Natural killer cell (primary cell): ENCODE measurements at regions not wholly inside any gene's neighbourhood (a gene's known extent, or its start where the extent isn't known, plus 50 kb on each side); places are given as distances from the start of the nearest gene placed in this dataset.

Source experiments
- ATAC-seq, 3 donors: fragments of 150-1000 bp in 2 of 3; fragments of 200-7000 bp in 1 of 3; cut with Tn5 transposase; 1 replicate in 1 of 3; 2 replicates in 2 of 3; pipeline ENCODE4 v1.10.0; 2021; ENCODE audit warnings: mild to moderate bottlenecking in 2 of 3, moderate library complexity in 2 of 3
- DNase-seq, 2 donors: peaks; one replicate each; pipeline versions ENCODE4 v3.0.0 to v3.0.0-alpha.2; 2013 to 2021; ENCODE audit warnings: mixed read lengths in 1 of 2
- H3K27ac ChIP-seq: one replicate; pipeline ENCODE4 v1.5.1; 2013; ENCODE audit warnings: mild to moderate bottlenecking, low read length
- H3K27me3 ChIP-seq: one replicate; pipeline ENCODE4 v1.6.1; 2013; ENCODE audit warnings: low read length; ENCODE audit not compliant: control insufficient read depth, insufficient read depth
- H3K36me3 ChIP-seq: one replicate; pipeline ENCODE4 v1.6.1; 2013; ENCODE audit warnings: low read length; ENCODE audit not compliant: control insufficient read depth, insufficient read depth
- H3K4me1 ChIP-seq: one replicate; pipeline ENCODE4 v1.6.1; 2013; ENCODE audit warnings: low read length; ENCODE audit not compliant: control insufficient read depth, insufficient read depth
- H3K4me3 ChIP-seq: one replicate; pipeline ENCODE4 v1.5.1; 2013; ENCODE audit warnings: low read length
- H3K9me3 ChIP-seq: one replicate; pipeline ENCODE4 v1.6.1; 2013; ENCODE audit warnings: low read length; ENCODE audit not compliant: control insufficient read depth, insufficient read depth
- H3K27ac Mint-ChIP-seq, 2 donors: one replicate each; pipeline ENCODE4 v1.8.0; 2022; ENCODE audit warnings: mild to moderate bottlenecking in 2 of 2, mixed read lengths in 2 of 2, moderate library complexity in 1 of 2
- H3K27me3 Mint-ChIP-seq, 2 donors: one replicate each; pipeline ENCODE4 v1.8.0; 2022; ENCODE audit warnings: low read depth in 2 of 2, mixed read lengths in 2 of 2
- H3K36me3 Mint-ChIP-seq: one replicate; pipeline ENCODE4 v1.8.0; 2022; ENCODE audit warnings: mixed read lengths
- H3K4me1 Mint-ChIP-seq, 2 donors: one replicate each; pipeline ENCODE4 v1.8.0; 2022; ENCODE audit warnings: mixed read lengths in 2 of 2
- H3K4me3 Mint-ChIP-seq: one replicate; pipeline ENCODE4 v1.8.0; 2022; ENCODE audit warnings: mild to moderate bottlenecking, moderate library complexity, mixed read lengths
- H3K9me3 Mint-ChIP-seq, 2 donors: one replicate each; pipeline ENCODE4 v1.8.0; 2022; ENCODE audit warnings: mixed read lengths in 2 of 2
- WGBS: methylation state at CpG from one replicate; pipeline ENCODE4 v1.1.7; 2013; ENCODE audit warnings: missing lambda C conversion rate; ENCODE audit not compliant: insufficient coverage; 5-methylcytosine and 5-hydroxymethylcytosine counted together
- intact Hi-C: fragments of 100-400 bp; cut with micrococcal nuclease; formaldehyde crosslinking; loops from one replicate; pipeline ENCODE4 v1.14.2; 2022
- TF ChIP-seq, protein P1 (sequence below): fragments of 200-600 bp; IDR thresholded peaks from one replicate; pipeline ENCODE4 v1.8.0; 2022; ENCODE audit warnings: antibody characterized with exemption

DNA sequence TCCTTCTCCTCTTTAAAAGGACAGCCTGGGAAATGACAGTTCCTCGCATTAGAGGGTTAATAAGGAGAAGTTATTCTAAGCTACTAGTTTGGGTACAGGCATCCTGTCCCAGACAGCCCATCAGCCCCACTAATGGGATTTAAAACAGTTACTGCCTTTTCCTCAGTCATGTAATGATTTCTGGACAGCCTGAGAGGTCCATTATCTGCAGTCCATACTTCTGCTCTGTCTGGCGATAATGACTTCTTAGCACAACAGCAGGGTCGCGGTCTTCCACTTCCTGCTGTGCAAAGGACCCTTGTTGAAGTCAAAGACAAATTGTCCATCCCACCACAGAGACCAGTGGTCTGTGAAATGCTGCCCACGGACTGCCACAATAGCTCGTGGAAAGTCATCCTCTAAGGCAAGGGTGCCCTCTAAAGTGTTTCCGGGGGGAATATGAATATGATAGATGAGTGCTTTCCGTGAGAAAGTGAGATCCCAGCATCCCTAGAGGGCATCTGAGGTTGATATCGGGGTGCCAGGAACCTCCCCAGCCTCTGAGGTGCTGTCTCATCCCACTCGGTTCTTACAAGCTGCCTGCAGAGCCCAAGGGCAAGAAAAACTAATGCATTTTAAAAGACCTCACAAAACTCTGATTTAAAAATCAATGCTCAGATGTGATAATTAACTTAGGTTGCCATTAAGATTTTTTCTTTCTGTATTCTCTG, 100.7 kb downstream of the SHOX2 start:
- ATAC-seq: no peak
- H3K9me3 Mint-ChIP-seq: peaks cover 5 to 12% of the 10 kb centered on the region in 2 donors

DNA sequence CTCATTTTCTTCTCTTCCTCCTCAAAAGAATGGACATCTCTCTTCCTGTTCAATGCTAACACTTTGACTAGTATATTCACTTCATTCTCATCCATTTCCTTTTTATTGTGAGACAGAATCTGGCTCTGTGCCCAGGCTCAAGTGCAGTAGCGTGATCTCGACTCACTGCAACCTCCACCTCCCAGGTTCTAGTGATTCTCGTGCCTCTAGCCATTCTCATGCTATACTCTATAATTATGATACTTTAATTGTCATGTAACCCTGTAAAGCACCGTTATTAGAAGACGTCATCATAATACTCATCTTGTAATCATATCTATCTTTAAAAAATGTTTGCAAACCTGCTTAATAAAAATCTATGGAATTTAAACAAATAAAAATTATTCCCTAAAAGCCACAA, 107.0 kb downstream of the SHOX2 start:
- Histone ChIP-seq H3K27ac (no peak overlapping the region), H3K36me3 (no peaks in the 10 kb centered on the region), H3K9me3 (no peaks in the 10 kb centered on the region), H3K4me3 (no peak overlapping the region), H3K4me1 (no peaks in the 10 kb centered on the region), H3K27me3 (no peaks in the 10 kb centered on the region)
- Mint-ChIP-seq H3K4me1 (no peaks in the 10 kb centered on the region), H3K27me3 (no peaks in the 10 kb centered on the region), H3K27ac (no peak overlapping the region), H3K36me3 (peaks cover 9% of the 10 kb centered on the region), H3K9me3 (peaks cover 19 to 27% of the 10 kb centered on the region in 2 donors), H3K4me3 (no peak overlapping the region)
- DNase-seq: no peak
- 85% methylated on average over 5 of the region's 5 CpGs for WGBS
- TF ChIP-seq, protein P1, sequence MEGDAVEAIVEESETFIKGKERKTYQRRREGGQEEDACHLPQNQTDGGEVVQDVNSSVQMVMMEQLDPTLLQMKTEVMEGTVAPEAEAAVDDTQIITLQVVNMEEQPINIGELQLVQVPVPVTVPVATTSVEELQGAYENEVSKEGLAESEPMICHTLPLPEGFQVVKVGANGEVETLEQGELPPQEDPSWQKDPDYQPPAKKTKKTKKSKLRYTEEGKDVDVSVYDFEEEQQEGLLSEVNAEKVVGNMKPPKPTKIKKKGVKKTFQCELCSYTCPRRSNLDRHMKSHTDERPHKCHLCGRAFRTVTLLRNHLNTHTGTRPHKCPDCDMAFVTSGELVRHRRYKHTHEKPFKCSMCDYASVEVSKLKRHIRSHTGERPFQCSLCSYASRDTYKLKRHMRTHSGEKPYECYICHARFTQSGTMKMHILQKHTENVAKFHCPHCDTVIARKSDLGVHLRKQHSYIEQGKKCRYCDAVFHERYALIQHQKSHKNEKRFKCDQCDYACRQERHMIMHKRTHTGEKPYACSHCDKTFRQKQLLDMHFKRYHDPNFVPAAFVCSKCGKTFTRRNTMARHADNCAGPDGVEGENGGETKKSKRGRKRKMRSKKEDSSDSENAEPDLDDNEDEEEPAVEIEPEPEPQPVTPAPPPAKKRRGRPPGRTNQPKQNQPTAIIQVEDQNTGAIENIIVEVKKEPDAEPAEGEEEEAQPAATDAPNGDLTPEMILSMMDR: no peak
- no peak for ATAC-seq
- intact Hi-C loops: no loop called here

More for the DNA sequence above, 100.7 kb downstream of the SHOX2 start:
- no peaks in the 10 kb centered on the region for H3K36me3 Mint-ChIP-seq
- H3K4me1 Mint-ChIP-seq: no peaks in the 10 kb centered on the region
- no peak overlapping the region for H3K4me3 ChIP-seq
- no peak overlapping the region for H3K27ac Mint-ChIP-seq
- no peak overlapping the region for H3K27ac ChIP-seq
- no peaks in the 10 kb centered on the region for H3K27me3 Mint-ChIP-seq
- no peak overlapping the region for H3K4me3 Mint-ChIP-seq
- no peaks in the 10 kb centered on the region for H3K27me3 ChIP-seq
- TF ChIP-seq, protein P1: no peak
- no peaks in the 10 kb centered on the region for H3K36me3 ChIP-seq
- DNase-seq: no peak
- intact Hi-C loops: no loop called here
- no peaks in the 10 kb centered on the region for H3K9me3 ChIP-seq
- 69% methylated on average over 9 of the region's 10 CpGs for WGBS
- H3K4me1 ChIP-seq: no peaks in the 10 kb centered on the region

DNA sequence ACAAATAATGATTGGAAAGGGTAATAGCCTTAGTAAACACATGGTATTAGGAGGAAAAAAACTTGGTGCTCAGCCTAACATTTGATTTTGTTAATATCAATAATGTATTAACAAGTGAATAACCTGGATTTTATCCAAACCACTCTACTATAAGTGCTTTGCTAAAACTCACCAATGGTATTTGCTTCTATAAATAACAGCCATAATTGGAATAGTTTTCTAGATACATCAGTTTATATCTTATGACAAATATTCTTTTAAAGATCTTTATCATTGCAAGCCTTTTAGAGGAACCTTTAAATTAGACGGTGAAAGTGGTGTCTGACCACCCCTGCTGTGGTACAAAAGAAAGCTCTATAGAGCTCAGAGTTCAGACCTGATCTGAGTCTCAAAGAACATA, 123.9 kb downstream of the SHOX2 start:
- intact Hi-C loops: no loop called here
- Histone ChIP-seq H3K9me3 (no peaks in the 10 kb centered on the region), H3K4me3 (no peak overlapping the region), H3K36me3 (no peaks in the 10 kb centered on the region), H3K4me1 (no peaks in the 10 kb centered on the region), H3K27ac (no peak overlapping the region), H3K27me3 (no peaks in the 10 kb centered on the region)
- TF ChIP-seq, protein P1: no peak
- Mint-ChIP-seq H3K4me1 (no peaks in the 10 kb centered on the region), H3K27ac (no peak overlapping the region), H3K9me3 (peaks cover 0 to 4% of the 10 kb centered on the region in 2 donors), H3K4me3 (no peak overlapping the region), H3K27me3 (no peaks in the 10 kb centered on the region), H3K36me3 (peaks cover 1% of the 10 kb centered on the region)
- DNase-seq: no peak
- no peak for ATAC-seq
- 100% methylated on average over 1 of the region's 1 CpG for WGBS

DNA sequence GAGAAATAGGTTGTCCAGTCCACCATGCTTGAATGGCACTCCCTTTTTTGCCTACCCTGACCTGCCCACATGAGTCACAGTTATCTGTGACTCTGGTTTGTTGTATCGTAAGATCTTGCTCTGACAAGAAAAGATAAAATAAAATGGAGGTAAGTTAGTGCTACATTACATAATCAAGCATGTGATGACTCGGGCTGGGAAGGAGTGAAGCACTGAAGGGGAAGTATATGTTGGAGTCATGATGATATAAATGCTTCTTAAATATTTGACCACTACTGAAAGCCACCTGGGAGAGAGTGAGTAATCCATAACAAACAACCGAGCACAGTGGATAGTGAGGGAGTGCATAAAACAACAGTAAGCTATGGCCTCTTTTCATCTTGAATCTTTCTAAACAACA, 124.4 kb downstream of the SHOX2 start:
- Mint-ChIP-seq H3K9me3 (peaks cover 3 to 6% of the 10 kb centered on the region in 2 donors), H3K4me3 (no peak overlapping the region), H3K36me3 (no peaks in the 10 kb centered on the region), H3K27me3 (no peaks in the 10 kb centered on the region), H3K27ac (no peak overlapping the region), H3K4me1 (no peaks in the 10 kb centered on the region)
- intact Hi-C loops: no loop called here
- no peak for ATAC-seq
- H3K4me1 ChIP-seq: no peaks in the 10 kb centered on the region
- no peak overlapping the region for H3K27ac ChIP-seq
- TF ChIP-seq, protein P1: no peak
- H3K36me3 ChIP-seq: no peaks in the 10 kb centered on the region
- no peaks in the 10 kb centered on the region for H3K9me3 ChIP-seq
- H3K27me3 ChIP-seq: no peaks in the 10 kb centered on the region
- no peak for DNase-seq
- WGBS: 67% methylated on average over 2 of the region's 3 CpGs
- no peak overlapping the region for H3K4me3 ChIP-seq
